ENCODE measurements at regions not wholly inside any gene's neighbourhood (a gene's known extent, or its start where the extent isn't known, plus 50 kb on each side); places are given as distances from the start of the nearest gene placed in this dataset.

DNA sequence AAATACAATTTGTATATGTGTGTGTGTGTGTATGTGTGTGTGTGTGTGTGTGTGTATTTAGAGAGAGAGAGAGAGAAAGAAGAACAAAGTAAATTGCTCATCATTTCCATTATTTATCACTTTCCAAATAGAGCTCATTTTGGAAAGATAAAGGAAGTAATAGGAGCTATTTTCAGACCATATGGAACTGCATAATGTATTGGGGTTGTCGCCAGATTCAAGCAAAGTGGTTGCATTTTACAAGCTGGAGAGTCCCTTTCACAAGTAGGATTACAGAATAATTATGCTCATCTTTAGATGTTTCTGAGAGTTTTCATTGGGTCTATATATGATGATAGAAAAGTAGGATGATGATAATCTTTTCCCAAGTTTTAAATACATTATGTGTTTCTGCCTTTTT, 842.7 kb upstream of the SLC10A2 start:
- no peak for TF ChIP-seq CTCF (conservative IDR thresholded peaks at IDR 0.05; ENCODE audit: low read depth, low read length)
- no peak for TF ChIP-seq EZH2 (IDR thresholded peaks at IDR 0.05; ENCODE audit: low read length, unreplicated experiment)
